Keratinocyte (primary cell): ENCODE measurements at regions not wholly inside any gene's neighbourhood (a gene's known extent, or its start where the extent isn't known, plus 50 kb on each side); places are given as distances from the start of the nearest gene placed in this dataset.

Experiments used
- DNase-seq: peaks from one replicate; pipeline ENCODE4 v3.0.0-alpha.2; 2011; ENCODE audit warnings: low read depth, missing footprints, low spot score
- FAIRE-seq: peaks from 2 replicates; lab custom pipeline; 2011; peaks lifted over from hg19 to GRCh38; lab: Jason Lieb, UNC
- H2AFZ ChIP-seq: 2 replicates; pipeline ENCODE4 v1.6.0; 2012; ENCODE audit warnings: low read length, control low read depth, inconsistent platforms; ENCODE audit not compliant: control insufficient read depth
- H3K27ac ChIP-seq: 2 replicates; pipeline ENCODE4 v1.5.1; 2011; ENCODE audit warnings: low read length; ENCODE audit not compliant: control insufficient read depth, insufficient read depth
- H3K27me3 ChIP-seq: 3 replicates; pipeline ENCODE4 v1.6.0; 2011; ENCODE audit warnings: low read length; ENCODE audit not compliant: control insufficient read depth, insufficient read depth; ENCODE audit errors: extremely low read depth
- H3K36me3 ChIP-seq, 2 experiments: 2 replicates in 1 of 2; 3 replicates in 1 of 2; pipeline ENCODE4 v1.5.1; 2011; ENCODE audit warnings: low read length in 2 of 2, mild to moderate bottlenecking in 1 of 2; ENCODE audit not compliant: control insufficient read depth in 2 of 2, insufficient read depth in 2 of 2; ENCODE audit errors: extremely low read depth in 1 of 2
- H3K4me1 ChIP-seq: 3 replicates; pipeline ENCODE4 v1.5.1; 2011; ENCODE audit warnings: low read length; ENCODE audit not compliant: control insufficient read depth, insufficient read depth; ENCODE audit errors: extremely low read depth
- H3K4me2 ChIP-seq: 3 replicates; pipeline ENCODE4 v1.6.0; 2011; ENCODE audit warnings: low read depth, low read length; ENCODE audit not compliant: control insufficient read depth, insufficient read depth; ENCODE audit errors: extremely low read depth
- H3K4me3 ChIP-seq, 3 experiments: fragments of 200-600 bp in 1 of 3; sonication (generic) in 1 of 3; 2 replicates in 2 of 3; 3 replicates in 1 of 3; pipeline ENCODE4 v1.5.1; 2011 to 2016; ENCODE audit warnings: low read length in 3 of 3, mild to moderate bottlenecking in 3 of 3, control low read depth in 2 of 3, inconsistent platforms in 1 of 3, low read depth in 1 of 3, mixed read lengths in 1 of 3, mixed run types in 1 of 3, moderate library complexity in 1 of 3; ENCODE audit not compliant: control insufficient read depth in 2 of 3, insufficient read depth in 2 of 3; ENCODE audit errors: extremely low read depth in 1 of 3
- H3K79me2 ChIP-seq: 2 replicates; pipeline ENCODE4 v1.6.0; 2012; ENCODE audit warnings: low read length; ENCODE audit not compliant: control insufficient read depth, insufficient read depth
- H3K9ac ChIP-seq: 3 replicates; pipeline ENCODE4 v1.6.0; 2011; ENCODE audit warnings: low read length; ENCODE audit not compliant: control insufficient read depth, insufficient read depth; ENCODE audit errors: extremely low read depth
- H3K9me1 ChIP-seq: 3 replicates; pipeline ENCODE4 v1.6.0; 2011; ENCODE audit warnings: low read length; ENCODE audit not compliant: control insufficient read depth, insufficient read depth; ENCODE audit errors: extremely low read depth
- H3K9me3 ChIP-seq: 2 replicates; pipeline ENCODE4 v1.5.1; 2012; ENCODE audit warnings: low read depth, low read length; ENCODE audit not compliant: control insufficient read depth
- H4K20me1 ChIP-seq: 3 replicates; pipeline ENCODE4 v1.6.0; 2011; ENCODE audit warnings: low read length; ENCODE audit not compliant: control insufficient read depth, insufficient read depth; ENCODE audit errors: extremely low read depth
- EZH2 ChIP-seq: IDR thresholded peaks from one replicate; pipeline ENCODE4 v1.6.1; 2012; ENCODE audit warnings: inconsistent platforms, mild to moderate bottlenecking, low read length, moderate library complexity
- dilution Hi-C: fragments of 300-500 bp; cut with MboI; formaldehyde crosslinking; loops from one replicate; pipeline ENCODE4 v1.7.0; 2020; ENCODE audit warnings: low sequenced_read_pairs; ENCODE audit not compliant: extremely low pct_ligation_motif_present
- TF ChIP-seq, protein P1 (sequence below), 3 experiments: IDR thresholded peaks in 1 of 3; conservative IDR thresholded peaks in 1 of 3; optimal IDR thresholded peaks in 1 of 3; 2 replicates in 2 of 3; 3 replicates in 1 of 3; pipeline versions ENCODE3 to v1.5.1; 2011; ENCODE audit warnings: low read length in 3 of 3, mild to moderate bottlenecking in 3 of 3, moderate library complexity in 2 of 3, control low read depth in 1 of 3, inconsistent platforms in 1 of 3; ENCODE audit not compliant: insufficient read depth in 2 of 3; ENCODE audit errors: extremely low read depth in 1 of 3

- no peaks in the 10 kb centered on the region for H3K36me3 ChIP-seq
- no peak overlapping the region for H2AFZ ChIP-seq
- H3K79me2 ChIP-seq, result no peaks in the 10 kb centered on the region
- TF ChIP-seq, protein P1, sequence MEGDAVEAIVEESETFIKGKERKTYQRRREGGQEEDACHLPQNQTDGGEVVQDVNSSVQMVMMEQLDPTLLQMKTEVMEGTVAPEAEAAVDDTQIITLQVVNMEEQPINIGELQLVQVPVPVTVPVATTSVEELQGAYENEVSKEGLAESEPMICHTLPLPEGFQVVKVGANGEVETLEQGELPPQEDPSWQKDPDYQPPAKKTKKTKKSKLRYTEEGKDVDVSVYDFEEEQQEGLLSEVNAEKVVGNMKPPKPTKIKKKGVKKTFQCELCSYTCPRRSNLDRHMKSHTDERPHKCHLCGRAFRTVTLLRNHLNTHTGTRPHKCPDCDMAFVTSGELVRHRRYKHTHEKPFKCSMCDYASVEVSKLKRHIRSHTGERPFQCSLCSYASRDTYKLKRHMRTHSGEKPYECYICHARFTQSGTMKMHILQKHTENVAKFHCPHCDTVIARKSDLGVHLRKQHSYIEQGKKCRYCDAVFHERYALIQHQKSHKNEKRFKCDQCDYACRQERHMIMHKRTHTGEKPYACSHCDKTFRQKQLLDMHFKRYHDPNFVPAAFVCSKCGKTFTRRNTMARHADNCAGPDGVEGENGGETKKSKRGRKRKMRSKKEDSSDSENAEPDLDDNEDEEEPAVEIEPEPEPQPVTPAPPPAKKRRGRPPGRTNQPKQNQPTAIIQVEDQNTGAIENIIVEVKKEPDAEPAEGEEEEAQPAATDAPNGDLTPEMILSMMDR (optimal IDR thresholded peaks at IDR 0.05 in 1 of 3, IDR thresholded peaks at IDR 0.05 in 1 of 3, conservative IDR thresholded peaks at IDR 0.05 in 1 of 3; ENCODE audit: extremely low read depth in 1 of 3, insufficient read depth in 2 of 3, low read length in 3 of 3), result no peak
- no peak for TF ChIP-seq EZH2
- no peaks in the 10 kb centered on the region for H3K9me1 ChIP-seq
- no peaks in the 10 kb centered on the region for H3K9me3 ChIP-seq
- no peaks in the 10 kb centered on the region for H4K20me1 ChIP-seq
- H3K27me3 ChIP-seq, result no peaks in the 10 kb centered on the region
- dilution Hi-C loops, result loop anchor here (25.0 kb wide), 1 partner anchor 151 kb away; no protein-coding TSS in a partner anchor
- H3K27ac ChIP-seq, result no peak overlapping the region
- H3K4me2 ChIP-seq, result no peak overlapping the region
- H3K9ac ChIP-seq, result no peak overlapping the region
- no peak overlapping the region for H3K4me3 ChIP-seq
- H3K4me1 ChIP-seq, result no peaks in the 10 kb centered on the region
- DNase-seq (no peak), FAIRE-seq (no peak)
Observed at GRCh38 chr4:57460967-57461366, 350.8 kb upstream of the IGFBP7 start.

DNA sequence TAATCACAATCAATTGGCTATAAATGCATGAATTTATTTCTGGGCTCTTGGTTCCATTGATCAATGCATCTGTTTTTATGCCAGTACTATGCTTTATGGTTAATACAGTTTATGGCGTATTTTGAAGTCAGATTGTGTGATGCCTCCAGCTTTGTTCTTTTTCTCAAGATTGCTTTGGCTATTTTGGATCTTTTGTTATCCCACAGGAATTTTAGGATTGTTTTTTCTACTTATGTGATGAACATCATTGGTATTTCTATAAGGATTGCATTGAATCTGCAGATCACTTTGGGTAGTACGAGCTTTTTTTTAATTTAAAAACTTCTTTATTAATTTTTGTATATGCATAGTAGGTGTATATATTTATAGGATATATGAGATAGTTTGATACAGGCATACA lies 338.7 kb upstream of the IGFBP7 start:
- H2AFZ ChIP-seq, result no peak overlapping the region
- dilution Hi-C loops, result no loop called here
- H3K36me3 ChIP-seq, result no peaks in the 10 kb centered on the region
- TF ChIP-seq EZH2, result no peak
- TF ChIP-seq, protein P1 (optimal IDR thresholded peaks at IDR 0.05 in 1 of 3, IDR thresholded peaks at IDR 0.05 in 1 of 3, conservative IDR thresholded peaks at IDR 0.05 in 1 of 3; ENCODE audit: extremely low read depth in 1 of 3, insufficient read depth in 2 of 3, low read length in 3 of 3), result no peak
- DNase-seq (no peak), FAIRE-seq (no peak)
- H3K4me2 ChIP-seq, result no peak overlapping the region
- no peaks in the 10 kb centered on the region for H3K9me3 ChIP-seq
- H3K79me2 ChIP-seq, result no peaks in the 10 kb centered on the region
- H3K4me1 ChIP-seq, result no peaks in the 10 kb centered on the region
- no peak overlapping the region for H3K4me3 ChIP-seq
- H3K9me1 ChIP-seq, result no peaks in the 10 kb centered on the region
- peaks cover 2% of the 10 kb centered on the region for H3K27me3 ChIP-seq
- H3K9ac ChIP-seq, result no peak overlapping the region
- H4K20me1 ChIP-seq, result no peaks in the 10 kb centered on the region
- no peak overlapping the region for H3K27ac ChIP-seq
